GM18499 (cell line): ENCODE measurements at regions not wholly inside any gene's neighbourhood (a gene's known extent, or its start where the extent isn't known, plus 50 kb on each side); places are given as distances from the start of the nearest gene placed in this dataset.
"Not testable (repeated sequence)": the region's sequence is repeated elsewhere in the genome, so short reads cannot be mapped to it uniquely, and the experiment has no call there.

Experiments used
- ATAC-seq: cut with Tn5 transposase; IDR thresholded peaks from one replicate; pipeline ENCODE4 v1.9.1; 2021; ENCODE audit warnings: moderate number of reproducible peaks; ENCODE audit not compliant: insufficient read depth, unreplicated experiment

- ATAC-seq, result no peak
These were observed 63.3 kb upstream of the BMAL1 start for GRCh38 chr11:13214276-13214675.

DNA sequence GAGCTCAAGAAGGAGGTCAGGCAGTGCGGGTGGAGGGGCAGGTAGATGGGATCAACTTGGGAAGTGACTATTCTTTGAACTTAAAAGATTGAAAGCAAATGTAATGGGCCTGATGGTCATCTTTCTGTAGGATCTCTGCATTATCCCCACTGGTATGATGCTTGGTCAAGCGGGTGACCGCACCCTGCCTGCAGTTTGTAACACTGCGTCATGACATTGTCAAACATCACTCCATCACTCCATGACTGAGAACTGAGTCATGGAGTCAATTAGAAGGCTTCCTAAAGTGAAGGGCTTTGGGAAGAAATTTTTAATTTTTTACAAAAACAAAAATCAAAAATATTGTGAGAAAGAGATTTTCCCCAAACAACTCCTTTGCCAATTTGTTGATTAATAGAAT, 62.4 kb upstream of the BMAL1 start:
- no peak for ATAC-seq

DNA sequence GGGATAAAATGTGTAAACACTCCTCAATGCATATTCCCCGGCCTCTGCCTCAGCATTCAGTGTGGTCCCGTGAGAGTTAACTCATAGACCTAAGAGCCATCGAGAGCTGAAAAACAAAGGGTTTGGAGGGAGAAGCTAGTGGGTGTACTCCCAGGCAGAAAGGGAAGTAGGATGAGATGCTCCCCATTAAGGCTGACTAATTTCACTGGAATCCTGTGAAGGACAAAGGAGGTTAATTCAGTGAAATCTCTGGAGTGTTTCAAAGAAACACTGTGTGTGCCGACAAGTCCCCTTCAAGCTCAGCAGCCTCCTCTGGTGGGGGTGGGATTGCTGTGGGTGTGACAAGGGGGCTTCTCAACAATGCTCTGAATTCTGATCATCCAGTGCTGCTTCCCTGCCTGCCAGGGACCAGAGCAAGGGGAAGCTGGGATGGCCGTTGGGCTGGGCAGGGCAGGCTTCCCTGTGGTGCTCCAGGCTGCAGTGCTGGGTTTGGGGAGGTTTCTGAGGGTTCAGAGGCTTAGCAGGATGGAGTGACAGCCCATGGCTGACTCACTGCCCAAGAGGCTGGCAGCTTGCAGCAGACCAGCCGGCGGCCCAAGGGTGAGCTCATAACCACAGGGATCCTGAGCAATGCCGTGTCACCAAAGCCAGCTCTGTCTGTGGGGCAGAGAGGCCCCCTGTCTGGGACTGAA, 61.4 kb upstream of the BMAL1 start:
- ATAC-seq, result no peak

DNA sequence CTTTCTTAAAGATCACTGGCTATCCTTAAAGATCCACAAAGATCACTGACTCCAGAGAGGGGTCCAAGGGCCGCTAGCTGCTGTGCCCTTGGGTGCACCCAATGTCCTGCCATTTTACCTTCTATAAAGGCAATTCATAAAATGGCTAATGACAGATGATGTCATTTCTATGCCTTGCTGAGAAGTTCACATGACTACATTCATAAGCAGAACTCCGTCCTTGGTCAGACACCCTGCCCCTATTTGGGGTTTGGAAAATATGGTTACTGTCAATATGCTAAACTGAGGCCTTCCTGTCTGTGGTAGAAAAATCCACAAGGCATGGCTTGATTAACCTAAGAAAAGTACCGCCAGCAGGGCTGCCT, 60.9 kb upstream of the BMAL1 start:
- ATAC-seq, result no peak

GRCh38 chr11:13218685-13219084, 58.9 kb upstream of the BMAL1 start:
- not testable (repeated sequence) for ATAC-seq

GRCh38 chr11:13220148-13220547, 57.4 kb upstream of the BMAL1 start:
- no peak for ATAC-seq

GRCh38 chr11:13221722-13222121, 55.9 kb upstream of the BMAL1 start:
- ATAC-seq, result no peak

GRCh38 chr11:13222285-13222684, 55.3 kb upstream of the BMAL1 start:
- no peak for ATAC-seq

GRCh38 chr11:13223112-13223511, 54.5 kb upstream of the BMAL1 start:
- no peak for ATAC-seq

GRCh38 chr11:13224324-13224723, 53.3 kb upstream of the BMAL1 start:
- no peak for ATAC-seq

DNA sequence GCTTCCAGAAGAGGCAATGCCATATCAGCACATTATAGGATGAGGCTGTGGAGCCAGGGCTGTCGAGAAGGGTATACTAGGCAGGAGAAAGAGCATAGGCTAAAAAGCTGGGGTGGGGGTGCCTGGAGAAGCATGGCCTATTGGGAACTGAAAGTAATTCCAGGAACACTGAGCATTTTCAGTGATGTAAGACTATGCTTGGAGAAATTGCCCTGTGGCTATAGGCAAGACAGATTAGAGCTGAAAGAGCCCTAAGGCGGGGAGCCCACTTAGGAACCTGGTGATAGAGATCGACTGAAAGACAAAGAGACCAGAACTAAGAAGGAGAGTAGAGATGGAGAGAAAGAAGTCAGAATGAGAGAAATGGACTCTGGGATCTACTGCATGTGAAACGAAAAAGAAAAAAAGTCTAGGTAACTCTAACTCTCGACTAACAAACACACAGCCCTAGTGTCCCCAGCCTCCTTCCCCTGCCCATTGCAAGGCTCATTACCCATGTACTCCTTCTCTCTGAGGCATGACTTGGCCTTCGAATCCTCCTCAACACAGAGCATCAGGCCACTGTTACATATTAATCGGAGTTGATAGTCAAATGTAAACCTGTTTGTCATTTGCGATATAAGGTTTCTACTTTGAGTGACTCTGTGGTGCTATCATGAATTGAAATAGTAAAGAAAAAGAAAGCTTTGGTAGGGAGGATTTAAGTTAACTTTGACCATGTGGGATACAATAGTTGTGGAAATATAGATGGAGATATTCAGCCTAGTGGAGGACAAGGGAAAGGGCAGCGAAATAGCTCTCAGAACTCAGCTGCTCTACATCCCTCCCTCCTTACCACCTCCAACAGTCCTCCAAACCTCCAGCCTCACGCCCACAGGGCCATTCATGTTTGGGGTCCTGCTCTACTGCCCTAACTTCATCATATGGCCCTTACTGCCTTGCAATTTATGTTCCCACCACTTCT, 52.3 kb upstream of the BMAL1 start:
- ATAC-seq, result no peak

GRCh38 chr11:13227676-13228255, 49.8 kb upstream of the BMAL1 start:
- no peak for ATAC-seq
